GDM1 (cell line): ENCODE measurements at regions not wholly inside any gene's neighbourhood (a gene's known extent, or its start where the extent isn't known, plus 50 kb on each side); places are given as distances from the start of the nearest gene placed in this dataset.

Experiments used
- DNase-seq: peaks from one replicate; lab custom pipeline; 2025; lab: John Stamatoyannopoulos, UW

DNA sequence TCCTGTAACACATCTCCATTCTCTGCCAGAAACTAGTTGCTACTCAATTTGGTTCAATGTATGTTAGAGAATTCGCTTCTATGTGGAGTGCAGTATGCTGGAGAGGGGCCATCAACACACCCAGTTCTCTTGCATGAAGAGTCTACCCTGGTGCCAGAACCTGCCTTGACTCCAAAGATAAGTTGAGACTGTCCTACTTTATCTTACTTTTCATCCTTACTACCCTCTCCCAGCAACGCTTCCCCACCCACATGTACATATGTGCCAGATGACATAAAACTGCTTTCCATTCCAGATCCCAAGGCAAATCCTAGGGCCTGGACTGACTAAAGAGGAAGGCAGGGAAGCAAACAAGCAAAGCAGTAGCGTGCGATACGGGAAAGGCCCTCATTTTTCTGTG lies 442.6 kb upstream of the THRB start:
- DNase-seq: no peak

- no peak for DNase-seq
Observed at GRCh38 chr3:24937780-24938179, 443.1 kb upstream of the THRB start.

DNA sequence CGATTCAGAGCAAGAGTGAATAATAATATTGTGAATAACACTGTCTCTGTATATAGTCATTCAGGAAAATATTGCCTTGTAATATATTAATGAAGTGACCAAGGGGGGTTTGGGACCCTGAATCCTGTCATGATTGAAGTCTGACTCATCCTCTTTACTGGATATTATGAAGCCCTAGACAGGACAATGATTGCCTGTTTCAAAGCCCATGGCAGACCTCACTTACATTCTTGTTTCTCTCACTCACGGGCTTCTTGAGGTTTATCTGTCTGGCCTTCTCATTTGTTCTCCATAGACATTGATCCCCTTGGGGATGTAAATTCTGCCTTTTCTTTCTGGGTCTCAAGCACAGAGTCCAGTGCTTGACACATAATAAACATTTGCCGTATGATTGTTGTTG lies 449.3 kb upstream of the THRB start:
- no peak for DNase-seq

DNA sequence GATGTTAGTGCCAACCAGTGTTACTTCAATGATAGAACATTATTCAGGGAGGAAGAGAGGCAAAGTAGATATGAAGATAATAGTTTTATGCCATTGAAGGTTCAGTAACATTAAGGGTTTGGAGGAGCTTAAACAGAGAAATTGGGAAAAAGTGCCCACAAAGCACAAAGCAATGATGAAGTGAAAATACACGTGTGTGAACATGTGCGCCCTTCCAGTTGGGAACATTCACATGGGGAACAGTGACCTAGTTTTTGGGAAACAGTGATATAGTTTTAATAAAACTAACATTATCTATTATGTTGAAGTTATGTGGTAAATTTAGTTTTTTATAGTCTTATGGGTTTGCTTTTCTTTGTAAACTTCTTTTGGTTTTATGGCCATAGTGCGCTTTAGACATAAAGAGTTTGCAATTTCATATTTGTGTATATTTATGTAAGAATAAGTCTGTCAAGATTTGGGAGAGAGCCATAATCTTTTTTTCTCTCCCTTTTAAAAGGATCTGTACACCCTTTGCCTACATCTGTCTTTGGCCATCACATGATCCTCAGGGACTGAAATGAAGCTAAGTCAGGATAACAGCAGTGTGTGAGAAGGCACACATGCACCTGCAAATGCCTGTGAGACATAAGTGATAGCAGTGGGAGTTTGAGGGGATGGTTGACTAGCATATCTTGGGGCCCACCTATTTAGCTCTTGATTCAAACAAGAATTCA lies 450.3 kb upstream of the THRB start:
- no peak for DNase-seq

DNA sequence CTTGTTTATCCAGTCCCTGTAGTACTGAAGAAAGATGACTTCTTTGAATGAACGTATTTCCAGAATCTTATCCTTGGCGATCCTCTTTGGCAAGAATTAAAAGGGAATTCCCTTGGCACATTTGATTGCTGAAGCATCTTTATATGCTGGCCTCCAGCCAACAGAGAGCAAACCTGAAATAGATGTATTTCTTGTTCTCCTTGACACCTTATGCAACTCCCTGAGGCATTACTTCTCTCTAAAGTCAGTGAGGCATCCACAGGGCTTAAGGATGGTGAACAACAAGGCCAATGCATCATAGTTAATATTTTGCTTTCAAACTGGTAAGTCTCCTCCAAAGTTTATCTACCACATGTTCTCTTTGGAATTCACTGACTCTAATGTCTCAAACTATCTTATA lies 450.9 kb upstream of the THRB start:
- no peak for DNase-seq

DNA sequence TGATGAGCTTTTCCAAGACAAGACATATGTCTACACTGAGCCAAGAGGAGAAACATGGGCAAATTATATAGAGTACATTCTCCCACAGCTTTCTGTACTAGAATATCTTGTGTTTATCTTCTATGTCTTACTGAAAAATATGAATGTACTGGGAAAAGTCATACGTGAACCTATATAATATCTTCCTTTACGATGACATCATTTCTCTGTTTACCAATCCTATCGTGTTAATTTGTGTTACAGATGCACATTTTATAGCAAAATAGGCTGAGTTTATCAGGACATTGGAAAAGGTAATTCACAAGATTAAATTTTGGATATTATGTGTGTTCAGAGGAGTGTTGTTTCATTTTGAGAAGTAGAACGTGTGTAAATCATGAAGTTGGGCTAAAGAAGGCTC lies 452.5 kb upstream of the THRB start:
- DNase-seq: no peak

DNA sequence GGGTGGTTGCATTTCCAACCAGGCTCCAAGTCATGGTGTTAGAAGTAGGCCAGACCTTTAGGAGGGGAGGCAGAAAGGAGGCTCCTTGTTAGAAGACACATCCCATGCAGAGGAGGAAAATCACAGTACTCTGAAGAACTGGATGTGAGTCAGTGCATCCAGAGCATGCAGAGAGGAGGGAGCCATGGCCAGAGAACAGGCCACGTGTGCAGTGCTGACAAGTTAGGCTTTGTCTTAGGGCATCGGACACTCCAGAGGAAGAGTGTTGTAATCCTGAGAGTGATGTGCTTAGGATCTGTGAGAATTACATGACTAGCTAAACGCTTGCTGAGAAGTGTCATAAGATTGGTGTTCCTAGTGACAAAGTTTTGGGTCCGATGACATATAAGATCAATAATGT lies 456.5 kb upstream of the THRB start:
- DNase-seq: no peak

GRCh38 chr3:24952388-24952787 lies 457.7 kb upstream of the THRB start:
- DNase-seq: no peak

GRCh38 chr3:24953060-24953771 lies 458.6 kb upstream of the THRB start:
- no peak for DNase-seq

GRCh38 chr3:24956613-24957012 lies 462.0 kb upstream of the THRB start:
- DNase-seq: no peak

GRCh38 chr3:24958271-24958670 lies 463.6 kb upstream of the THRB start:
- no peak for DNase-seq

DNA sequence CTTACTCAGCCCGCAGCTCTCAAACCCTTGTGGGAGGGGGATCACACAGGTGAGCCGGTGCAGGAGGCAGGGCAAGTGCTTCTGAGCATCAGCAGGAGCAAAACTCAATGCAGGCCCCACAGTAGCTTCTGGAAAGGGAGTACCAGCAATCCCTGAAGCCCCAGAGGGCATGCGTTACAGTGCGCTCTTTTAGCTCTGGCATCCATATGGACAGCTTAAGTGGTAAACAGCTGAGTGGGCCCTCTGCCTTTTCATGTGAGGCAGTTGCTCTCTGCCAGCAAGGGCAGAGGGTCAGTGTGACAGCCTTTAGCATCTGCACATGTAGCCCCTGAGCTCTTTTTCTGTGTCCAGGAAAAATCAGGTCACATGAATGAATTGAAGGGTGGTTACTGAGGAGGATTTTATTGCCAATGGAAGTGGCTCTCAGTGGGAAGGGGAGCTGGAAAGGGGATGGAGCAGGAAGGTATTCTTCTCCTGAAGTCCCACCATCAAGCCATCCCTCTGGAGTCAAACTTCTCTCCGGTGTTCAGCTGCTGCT lies 464.3 kb upstream of the THRB start:
- DNase-seq: no peak

DNA sequence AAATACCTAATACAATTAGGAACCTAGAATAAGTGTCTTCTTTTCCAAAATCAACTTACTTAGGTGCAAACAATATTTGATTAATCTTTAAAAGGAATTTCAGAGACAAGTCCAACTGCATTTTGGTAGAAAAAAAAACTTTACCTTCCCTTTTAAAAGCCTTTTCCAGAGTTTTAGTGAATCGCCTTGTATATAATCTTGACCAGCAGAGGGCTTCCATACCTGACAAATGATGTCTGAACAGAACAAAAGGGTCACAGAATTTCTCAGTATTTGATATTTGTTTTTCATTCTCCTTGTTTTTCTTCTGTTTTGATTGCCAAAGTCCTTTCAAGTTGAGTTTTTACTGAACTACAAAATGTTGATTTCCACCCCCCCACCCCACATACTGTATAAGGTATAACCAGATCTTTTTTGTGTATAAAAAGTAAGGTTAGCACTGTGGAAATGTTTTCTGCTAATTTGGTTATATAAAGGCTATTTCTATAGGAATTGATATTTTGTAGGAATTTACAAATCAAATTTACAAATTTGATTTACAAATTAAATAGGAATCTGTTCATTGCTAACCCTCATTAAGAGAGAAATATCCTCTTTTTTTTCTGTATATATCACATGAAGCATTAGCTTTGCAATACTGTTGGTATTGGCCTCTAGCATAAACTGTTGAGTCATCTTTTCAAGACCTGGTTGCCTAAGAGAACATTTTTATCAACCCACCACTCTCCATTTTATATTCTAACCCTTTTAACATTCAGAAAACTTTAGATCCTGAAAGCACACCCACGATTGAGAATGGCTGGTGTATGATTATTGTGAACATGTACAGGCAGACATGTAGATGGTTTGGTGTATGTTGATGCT lies 464.1 kb upstream of the RARB start:
- DNase-seq: no peak

DNA sequence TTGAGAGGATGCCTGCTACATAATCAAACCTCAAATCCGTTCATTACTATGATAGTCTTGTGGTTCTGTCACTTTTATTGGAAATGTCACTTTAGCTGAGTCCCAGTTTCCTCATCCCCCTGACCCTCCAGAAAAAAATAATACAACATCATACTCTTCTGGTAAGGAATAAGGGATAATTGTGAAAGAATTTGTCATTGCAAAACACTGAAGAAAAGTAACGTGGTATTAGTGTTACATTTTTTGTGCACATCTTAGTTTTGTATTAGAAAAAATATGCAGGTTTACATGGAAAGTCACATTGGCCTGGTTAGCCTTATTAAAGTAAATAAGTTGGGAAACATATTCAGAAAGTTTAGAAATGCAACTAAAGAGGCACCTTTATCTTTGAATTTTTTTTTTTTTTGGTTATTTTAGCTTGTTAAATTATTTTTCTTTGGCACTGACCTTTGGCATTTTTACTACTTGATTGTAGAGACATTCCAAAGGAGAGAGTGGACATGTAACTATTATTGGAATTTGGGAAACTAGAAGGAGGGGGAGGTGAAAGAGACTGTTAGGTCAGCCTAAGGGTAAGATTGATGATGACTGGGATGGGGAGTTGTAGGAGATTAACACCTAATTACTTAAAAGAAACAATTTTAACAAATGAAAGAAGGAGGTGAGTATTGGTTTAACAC lies 462.2 kb upstream of the RARB start:
- no peak for DNase-seq

DNA sequence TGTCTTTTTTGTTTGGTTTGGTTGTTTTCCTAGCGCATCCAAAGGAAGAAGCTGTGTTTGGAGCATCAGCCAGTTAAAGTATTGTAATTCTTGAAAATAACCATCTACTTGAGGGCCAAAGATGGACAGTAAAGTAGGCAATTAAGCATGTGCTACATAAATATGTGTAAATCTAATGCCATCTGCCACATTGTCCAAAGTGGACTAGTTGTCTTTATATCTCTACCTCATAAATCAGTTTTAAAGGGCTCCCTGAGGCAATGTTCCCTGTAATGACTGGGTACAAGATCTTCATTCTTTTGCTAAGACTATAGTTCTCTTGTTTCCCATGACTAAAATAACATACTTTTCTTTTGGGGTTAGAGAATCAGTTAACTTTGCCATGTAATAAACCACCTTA lies 460.0 kb upstream of the RARB start:
- no peak for DNase-seq

DNA sequence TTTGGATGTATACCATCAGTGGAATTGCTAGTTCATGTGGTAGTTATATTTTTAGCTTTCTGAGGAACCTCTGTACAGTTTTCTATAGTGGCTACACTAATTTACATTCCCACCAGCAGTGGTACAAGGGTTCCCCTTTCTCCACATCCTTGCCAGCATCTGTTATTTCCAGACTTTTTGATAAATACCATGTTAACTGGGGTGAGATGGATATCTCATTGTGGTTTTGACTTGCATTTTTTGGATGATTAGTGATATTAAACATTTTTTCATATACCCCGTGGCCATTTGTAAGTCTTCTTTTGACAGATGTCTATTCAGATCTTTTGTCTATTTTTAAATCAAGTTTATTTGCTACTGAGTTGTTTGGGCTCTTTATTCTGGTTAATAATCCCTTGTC lies 455.6 kb upstream of the RARB start:
- DNase-seq: no peak

- DNase-seq: no peak
Observed at GRCh38 chr3:24981309-24981708, 446.8 kb upstream of the RARB start.

- no peak for DNase-seq
Observed at GRCh38 chr3:24981924-24982323, 446.1 kb upstream of the RARB start.

- DNase-seq: no peak
Observed at GRCh38 chr3:24985668-24986067, 442.4 kb upstream of the RARB start.

GRCh38 chr3:24986612-24987011 lies 441.5 kb upstream of the RARB start:
- DNase-seq: no peak

DNA sequence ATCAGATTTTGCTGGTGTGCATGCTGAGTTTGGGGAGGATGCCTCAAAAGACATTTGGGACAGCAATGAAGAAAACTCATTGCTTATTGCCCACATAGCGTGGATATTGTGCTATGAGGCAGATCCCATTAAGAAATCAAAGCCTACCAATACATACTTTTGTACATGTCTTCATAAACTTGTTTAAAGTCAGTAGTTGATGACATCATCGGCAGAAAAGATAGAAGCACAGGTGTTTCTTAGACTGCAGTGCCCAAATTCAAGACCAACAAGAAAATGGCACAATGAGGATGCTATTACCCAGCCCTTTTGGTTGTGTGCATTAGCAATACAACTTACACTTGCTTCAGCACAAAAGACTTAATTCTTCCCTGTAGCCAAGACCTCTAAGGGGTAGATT lies 428.7 kb upstream of the RARB start:
- no peak for DNase-seq

GRCh38 chr3:25000971-25001591 lies 427.0 kb upstream of the RARB start:
- no peak for DNase-seq
